ENCODE measurements at regions not wholly inside any gene's neighbourhood (a gene's known extent, or its start where the extent isn't known, plus 50 kb on each side); places are given as distances from the start of the nearest gene placed in this dataset.
A peak's percentile ranks its signal among the peaks of the same experiment; 100 is the strongest.

DNA sequence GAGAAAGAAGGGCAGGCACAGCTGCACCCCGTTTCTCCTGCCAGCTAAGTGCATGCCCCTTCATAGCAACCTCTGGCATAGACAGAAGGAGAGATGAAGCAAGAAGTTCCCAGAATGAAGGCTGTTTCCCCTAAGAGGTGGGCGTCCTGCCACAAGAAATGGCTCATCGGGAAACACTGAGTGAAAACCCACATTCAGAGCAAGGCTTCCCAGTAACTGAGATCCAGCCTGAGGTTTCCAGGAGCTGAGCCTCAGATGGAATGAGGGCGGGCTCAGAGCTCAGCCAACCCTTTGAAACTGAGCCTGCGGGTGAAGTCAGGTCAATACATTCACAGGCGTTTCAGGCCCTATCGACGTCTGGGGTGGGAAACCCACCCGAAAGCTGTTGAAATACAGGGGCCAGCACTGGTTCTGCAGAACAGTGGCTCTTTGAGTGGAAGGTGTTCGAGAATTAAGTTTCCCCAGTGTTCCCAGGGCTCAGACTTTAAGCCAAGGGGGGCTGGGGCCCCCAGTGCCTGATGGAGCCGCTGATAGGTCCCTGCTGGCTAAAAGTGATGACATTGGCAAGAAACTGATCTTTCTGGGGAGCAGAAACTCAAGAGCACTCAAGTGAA, 510.2 kb downstream of the RPS24 start:
- H3K9me3 ChIP-seq: no peaks in the 10 kb centered on the region
- no peak overlapping the region for H3K4me3 ChIP-seq
- peaks cover 22% of the 10 kb centered on the region for H3K4me1 ChIP-seq (ENCODE audit: insufficient read depth)
- no peaks in the 10 kb centered on the region for H3K27me3 ChIP-seq
- TF ChIP-seq EP300 (IDR thresholded peaks at IDR 0.05) (peak; percentile 99), POLR2A (IDR thresholded peaks at IDR 0.05) (no peak), CTCF (IDR thresholded peaks at IDR 0.05) (no peak)
- DNase-seq: peak; percentile 74 to 87 (median 80)
- no peaks in the 10 kb centered on the region for H3K36me3 ChIP-seq
- WGBS, 3 donors: 15 to 19% (median 18%) methylated on average over 11 of the region's 11 CpGs
- intact Hi-C loops (cut with DNase I): loop anchor here in 1 of 4 donors (10.0 kb wide), 1 partner anchor 641 kb away; no protein-coding TSS in a partner anchor
- H3K27ac ChIP-seq: no peak overlapping the region

GRCh38 chr10:78544423-78545090, 510.9 kb downstream of the RPS24 start:
- no peak for DNase-seq
- intact Hi-C loops (cut with DNase I): loop anchor here in 1 of 4 donors (10.0 kb wide), 1 partner anchor 640 kb away; no protein-coding TSS in a partner anchor
- Histone ChIP-seq H3K9me3 (no peaks in the 10 kb centered on the region), H3K27me3 (no peaks in the 10 kb centered on the region), H3K27ac (no peak overlapping the region), H3K4me3 (no peak overlapping the region), H3K36me3 (no peaks in the 10 kb centered on the region), H3K4me1 (ENCODE audit: insufficient read depth) (peaks cover 22% of the 10 kb centered on the region)
- WGBS, 3 donors: 56 to 77% (median 65%) methylated on average over 9 of the region's 9 CpGs
- TF ChIP-seq POLR2A (IDR thresholded peaks at IDR 0.05) (no peak), EP300 (IDR thresholded peaks at IDR 0.05) (no peak), CTCF (IDR thresholded peaks at IDR 0.05) (no peak)

DNA sequence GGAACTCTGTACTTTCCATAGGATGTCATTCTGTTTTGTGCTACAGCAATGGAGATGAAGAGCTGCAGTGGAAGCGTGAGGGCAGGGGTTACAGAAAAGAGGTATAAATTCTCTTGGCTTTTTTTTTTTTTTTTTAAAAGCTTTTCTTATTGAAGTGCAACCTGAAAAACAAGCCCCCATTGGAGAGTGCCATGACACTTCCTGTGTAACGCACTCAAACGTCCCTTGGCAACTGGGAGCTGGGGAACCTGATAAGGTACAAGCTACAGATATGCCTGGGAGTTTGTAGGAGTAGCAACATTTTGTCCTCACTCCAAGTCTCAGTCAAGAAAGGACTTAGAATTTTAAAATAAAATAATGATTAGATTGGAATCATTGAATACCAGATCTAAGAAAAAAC, 512.1 kb downstream of the RPS24 start:
- Histone ChIP-seq H3K9me3 (no peaks in the 10 kb centered on the region), H3K4me3 (no peak overlapping the region), H3K36me3 (no peaks in the 10 kb centered on the region), H3K27ac (no peak overlapping the region), H3K27me3 (no peaks in the 10 kb centered on the region), H3K4me1 (ENCODE audit: insufficient read depth) (peaks cover 22% of the 10 kb centered on the region)
- TF ChIP-seq EP300 (IDR thresholded peaks at IDR 0.05) (no peak), CTCF (IDR thresholded peaks at IDR 0.05) (no peak), POLR2A (IDR thresholded peaks at IDR 0.05) (no peak)
- WGBS, 3 donors: 57 to 74% (median 69%) methylated on average over 3 of the region's 3 CpGs
- intact Hi-C loops (cut with DNase I): loop anchor here in 1 of 4 donors (10.0 kb wide), 1 partner anchor 639 kb away; no protein-coding TSS in a partner anchor
- DNase-seq: no peak

GRCh38 chr10:78547397-78547796, 513.7 kb downstream of the RPS24 start:
- Histone ChIP-seq H3K27ac (no peak overlapping the region), H3K4me1 (ENCODE audit: insufficient read depth) (peaks cover 31% of the 10 kb centered on the region), H3K27me3 (no peaks in the 10 kb centered on the region), H3K4me3 (no peak overlapping the region), H3K9me3 (no peaks in the 10 kb centered on the region), H3K36me3 (no peaks in the 10 kb centered on the region)
- TF ChIP-seq CTCF (IDR thresholded peaks at IDR 0.05): no peak
- no peak for TF ChIP-seq EP300 (IDR thresholded peaks at IDR 0.05)
- TF ChIP-seq POLR2A (IDR thresholded peaks at IDR 0.05): no peak
- 82 to 92% (median 86%) methylated on average over 6 of the region's 6 CpGs for WGBS, 3 donors
- intact Hi-C loops (cut with DNase I): loop anchor here in 1 of 4 donors (10.0 kb wide), 1 partner anchor 637 kb away; no protein-coding TSS in a partner anchor
- no peak for DNase-seq
